Thoracic aorta (tissue), 2 donors: ENCODE measurements at regions not wholly inside any gene's neighbourhood (a gene's known extent, or its start where the extent isn't known, plus 50 kb on each side); places are given as distances from the start of the nearest gene placed in this dataset.

Experiments
- ATAC-seq: fragments of 150-250 bp; one replicate; pipeline ENCODE4 v1.8.0; 2017; ENCODE audit warnings: low read depth; ENCODE audit not compliant: insufficient number of reproducible peaks, low FRiP score
- DNase-seq: peaks from one replicate; pipeline ENCODE4 v3.0.0-alpha.2; 2020; ENCODE audit warnings: low spot score
- H3K27ac ChIP-seq, 2 donors: fragments of 200-600 bp; sonication (generic); 1 replicate in 1 of 2; 2 replicates in 1 of 2; pipeline ENCODE4 v1.5.1; 2016; ENCODE audit warnings: mild to moderate bottlenecking in 2 of 2, moderate library complexity in 2 of 2
- H3K27me3 ChIP-seq: fragments of 200-600 bp; sonication (generic); replicated peaks from 2 replicates; pipeline ENCODE4 v1.6.0; 2016; ENCODE audit warnings: mild to moderate bottlenecking; ENCODE audit not compliant: insufficient read depth
- H3K36me3 ChIP-seq: fragments of 200-600 bp; sonication (generic); one replicate; pipeline ENCODE4 v1.5.1; 2016
- H3K4me1 ChIP-seq, 2 donors: fragments of 200-600 bp; sonication (generic); 1 replicate in 1 of 2; 2 replicates in 1 of 2; pipeline versions ENCODE4 v1.5.1 to v1.6.0; 2016; ENCODE audit warnings: low read depth in 2 of 2, mild to moderate bottlenecking in 1 of 2; ENCODE audit not compliant: control insufficient read depth in 1 of 2
- H3K4me3 ChIP-seq: fragments of 200-600 bp; sonication (generic); 2 replicates; pipeline ENCODE4 v1.5.1; 2016; ENCODE audit warnings: mild to moderate bottlenecking
- H3K9me3 ChIP-seq: fragments of 200-600 bp; sonication (generic); 2 replicates; pipeline ENCODE4 v1.5.1; 2016
- CTCF ChIP-seq: fragments of 200-600 bp; sonication (generic); IDR thresholded peaks from one replicate; pipeline ENCODE4 v1.5.1; 2019; ENCODE audit warnings: antibody characterized with exemption

- Histone ChIP-seq H3K27me3 (no peaks in the 10 kb centered on the region), H3K27ac (no peak overlapping the region), H3K4me3 (no peak overlapping the region), H3K36me3 (no peaks in the 10 kb centered on the region), H3K9me3 (no peaks in the 10 kb centered on the region), H3K4me1 (no peaks in the 10 kb centered on the region)
- ATAC-seq (no peak), DNase-seq (no peak)
- TF ChIP-seq CTCF, result no peak
Observed at GRCh38 chr2:137826373-137827372, 137.6 kb upstream of the HNMT start.

- DNase-seq (no peak), ATAC-seq (no peak)
- H3K36me3 ChIP-seq, result no peaks in the 10 kb centered on the region
- no peak overlapping the region for H3K27ac ChIP-seq
- H3K4me3 ChIP-seq, result no peak overlapping the region
- H3K9me3 ChIP-seq, result no peaks in the 10 kb centered on the region
- no peaks in the 10 kb centered on the region for H3K27me3 ChIP-seq
- H3K4me1 ChIP-seq, result no peaks in the 10 kb centered on the region
- TF ChIP-seq CTCF, result no peak
Observed at GRCh38 chr2:137828624-137829023, 135.6 kb upstream of the HNMT start.

GRCh38 chr2:137829251-137829650, 135.0 kb upstream of the HNMT start:
- ATAC-seq, result no peak

GRCh38 chr2:137834760-137835379, 129.4 kb upstream of the HNMT start:
- DNase-seq (no peak), ATAC-seq (no peak)
- Histone ChIP-seq H3K4me1 (no peaks in the 10 kb centered on the region), H3K27me3 (no peaks in the 10 kb centered on the region), H3K27ac (no peak overlapping the region), H3K4me3 (no peak overlapping the region), H3K9me3 (no peaks in the 10 kb centered on the region), H3K36me3 (no peaks in the 10 kb centered on the region)
- TF ChIP-seq CTCF, result no peak

More at GRCh38 chr2:137829251-137829650, 135.0 kb upstream of the HNMT start:
- H3K4me3 ChIP-seq, result no peak overlapping the region
- DNase-seq, result no peak
- H3K9me3 ChIP-seq, result no peaks in the 10 kb centered on the region
- no peaks in the 10 kb centered on the region for H3K4me1 ChIP-seq
- TF ChIP-seq CTCF, result no peak
- no peaks in the 10 kb centered on the region for H3K27me3 ChIP-seq
- no peak overlapping the region for H3K27ac ChIP-seq
- H3K36me3 ChIP-seq, result no peaks in the 10 kb centered on the region

- Histone ChIP-seq H3K4me1 (no peaks in the 10 kb centered on the region), H3K4me3 (no peak overlapping the region), H3K27me3 (no peaks in the 10 kb centered on the region), H3K9me3 (no peaks in the 10 kb centered on the region), H3K27ac (no peak overlapping the region), H3K36me3 (no peaks in the 10 kb centered on the region)
- ATAC-seq (no peak), DNase-seq (no peak)
- no peak for TF ChIP-seq CTCF
Observed at GRCh38 chr2:137836671-137837070, 127.6 kb upstream of the HNMT start.
